ENCODE measurements at regions not wholly inside any gene's neighbourhood (a gene's known extent, or its start where the extent isn't known, plus 50 kb on each side); places are given as distances from the start of the nearest gene placed in this dataset.
"Not testable (repeated sequence)": the region's sequence is repeated elsewhere in the genome, so short reads cannot be mapped to it uniquely, and the experiment has no call there.

- H2AK5ac ChIP-seq (ENCODE audit: insufficient read length, low read length): no peak overlapping the region
- H4K8ac ChIP-seq (replicated peaks; ENCODE audit: insufficient read length, low read depth, low read length): no peak overlapping the region
- no peak overlapping the region for H3K23ac ChIP-seq (ENCODE audit: insufficient read length, low read depth, low read length)
- peak; percentile 54 for DNase-seq
- no peak overlapping the region for H2BK15ac ChIP-seq (ENCODE audit: low read depth, low read length)
- no peak overlapping the region for H2BK5ac ChIP-seq (ENCODE audit: insufficient read length, low read length)
- Mint-ChIP-seq H3K9me3 (no peaks in the 10 kb centered on the region), H3K4me1 (peaks cover 13 to 15% of the 10 kb centered on the region in 2 experiments), H3K36me3 (ENCODE audit: insufficient read depth in 1 of 3, low read depth in 3 of 3) (no peaks in the 10 kb centered on the region), H3K4me3 (no peak overlapping the region), H3K27ac (peak overlapping the region in 1 of 3 experiments; percentile 72; a peak in 3 of 7 replicates), H3K27me3 (ENCODE audit: low read depth) (peaks cover 4% of the 10 kb centered on the region)
- H3K4ac ChIP-seq (ENCODE audit: low read depth, low read length): no peak overlapping the region
- no peaks in the 10 kb centered on the region for H3K9me3 ChIP-seq (ENCODE audit: control insufficient read depth, low read depth, low read length)
- no peak overlapping the region for H2BK20ac ChIP-seq (ENCODE audit: low read depth, low read length, poor library complexity, severe bottlenecking)
- H3K27me3 ChIP-seq (ENCODE audit: insufficient read depth, low read length): no peaks in the 10 kb centered on the region
- no peak overlapping the region for H2BK12ac ChIP-seq (ENCODE audit: insufficient read length, low read depth, low read length)
- no peak overlapping the region for H3K4me2 ChIP-seq (ENCODE audit: insufficient read depth, insufficient read length, low read length)
- H3K9ac ChIP-seq (ENCODE audit: extremely low read depth, insufficient read length, low read length): no peak overlapping the region
- no peaks in the 10 kb centered on the region for H4K20me1 ChIP-seq (ENCODE audit: control insufficient read depth, insufficient read depth, insufficient read length)
- H4K5ac ChIP-seq (ENCODE audit: insufficient read length, low read depth, low read length): no peak overlapping the region
- no peak overlapping the region for H2BK120ac ChIP-seq (ENCODE audit: low read depth, low read length, poor library complexity, severe bottlenecking)
- no peaks in the 10 kb centered on the region for H3K23me2 ChIP-seq (ENCODE audit: insufficient read length, low read depth, low read length, poor library complexity, severe bottlenecking)
- no peak overlapping the region for H3K14ac ChIP-seq (ENCODE audit: insufficient read depth, low read length)
- H4K91ac ChIP-seq (ENCODE audit: insufficient read length, low read depth, low read length): no peak overlapping the region
- H3K56ac ChIP-seq (ENCODE audit: insufficient read length, low read depth, low read length): no peak overlapping the region
- no peaks in the 10 kb centered on the region for H3K79me1 ChIP-seq (ENCODE audit: insufficient read depth, low read depth, low read length, poor library complexity, severe bottlenecking)
- H3K27ac ChIP-seq (ENCODE audit: insufficient read length, low read depth, low read length): no peak overlapping the region
- no peak overlapping the region for H3K18ac ChIP-seq (ENCODE audit: insufficient read length, low read depth, low read length)
- no CpG with 5 or more reads among the region's 7 CpGs for WGBS (ENCODE audit: extremely low coverage, insufficient read length, low lambda C conversion rate)
- H3T11ph ChIP-seq (ENCODE audit: low read length): no peak overlapping the region
- no peaks in the 10 kb centered on the region for H3K4me1 ChIP-seq (ENCODE audit: insufficient read depth, low read length)
- no peak overlapping the region for H2AFZ ChIP-seq (ENCODE audit: low read length)
- no peak for TF ChIP-seq CTCF (conservative IDR thresholded peaks at IDR 0.05)
- no peaks in the 10 kb centered on the region for H3K79me2 ChIP-seq (ENCODE audit: insufficient read depth, low read length)
Measured at GRCh38 chr1:235050911-235051360, 77.7 kb downstream of the TOMM20 start.

GRCh38 chr1:235049716-235050378 lies 78.8 kb downstream of the TOMM20 start:
- not testable (repeated sequence) for H3K4me3 Mint-ChIP-seq; H3K4ac ChIP-seq (ENCODE audit: low read depth, low read length); H2BK12ac ChIP-seq (ENCODE audit: insufficient read length, low read depth, low read length); H4K20me1 ChIP-seq (ENCODE audit: control insufficient read depth, insufficient read depth, insufficient read length); H2BK15ac ChIP-seq (ENCODE audit: low read depth, low read length); H3K36me3 Mint-ChIP-seq (ENCODE audit: insufficient read depth in 1 of 3, low read depth in 3 of 3); H4K91ac ChIP-seq (ENCODE audit: insufficient read length, low read depth, low read length); H3K9me3 ChIP-seq (ENCODE audit: control insufficient read depth, low read depth, low read length); DNase-seq; H3K23me2 ChIP-seq (ENCODE audit: insufficient read length, low read depth, low read length, poor library complexity, severe bottlenecking); H3K27ac Mint-ChIP-seq; H3K14ac ChIP-seq (ENCODE audit: insufficient read depth, low read length); H2BK5ac ChIP-seq (ENCODE audit: insufficient read length, low read length); H3K9me3 Mint-ChIP-seq; H3K9ac ChIP-seq (ENCODE audit: extremely low read depth, insufficient read length, low read length); H2BK120ac ChIP-seq (ENCODE audit: low read depth, low read length, poor library complexity, severe bottlenecking); H4K5ac ChIP-seq (ENCODE audit: insufficient read length, low read depth, low read length); H3T11ph ChIP-seq (ENCODE audit: low read length); H2AFZ ChIP-seq (ENCODE audit: low read length); H2AK5ac ChIP-seq (ENCODE audit: insufficient read length, low read length); H2BK20ac ChIP-seq (ENCODE audit: low read depth, low read length, poor library complexity, severe bottlenecking); H3K79me2 ChIP-seq (ENCODE audit: insufficient read depth, low read length); H4K8ac ChIP-seq (replicated peaks; ENCODE audit: insufficient read length, low read depth, low read length); H3K56ac ChIP-seq (ENCODE audit: insufficient read length, low read depth, low read length); H3K23ac ChIP-seq (ENCODE audit: insufficient read length, low read depth, low read length); H3K4me2 ChIP-seq (ENCODE audit: insufficient read depth, insufficient read length, low read length); H3K18ac ChIP-seq (ENCODE audit: insufficient read length, low read depth, low read length); H3K79me1 ChIP-seq (ENCODE audit: insufficient read depth, low read depth, low read length, poor library complexity, severe bottlenecking); H3K4me1 ChIP-seq (ENCODE audit: insufficient read depth, low read length); H3K27me3 ChIP-seq (ENCODE audit: insufficient read depth, low read length); H3K27me3 Mint-ChIP-seq (ENCODE audit: low read depth); H3K27ac ChIP-seq (ENCODE audit: insufficient read length, low read depth, low read length)
- no CpG with 5 or more reads among the region's 21 CpGs for WGBS (ENCODE audit: extremely low coverage, insufficient read length, low lambda C conversion rate)
- peaks cover 13 to 15% of the 10 kb centered on the region in 2 experiments for H3K4me1 Mint-ChIP-seq

Measured in H9 (cell line).